ENCODE measurements at regions not wholly inside any gene's neighbourhood (a gene's known extent, or its start where the extent isn't known, plus 50 kb on each side); places are given as distances from the start of the nearest gene placed in this dataset.

- 100% methylated on average over 4 of the region's 8 CpGs for WGBS (ENCODE audit: insufficient coverage)
- H3K4me3 ChIP-seq (ENCODE audit: control insufficient read depth in 1 of 7, extremely low read depth in 1 of 7, insufficient read depth in 4 of 7, low read depth in 2 of 7, low read length in 6 of 7): no peak overlapping the region
- H3K27me3 ChIP-seq (replicated peaks in 2 of 5; ENCODE audit: control insufficient read depth in 4 of 5, insufficient read depth in 5 of 5, low read length in 4 of 5): no peaks in the 10 kb centered on the region
- ChIA-PET CTCF (no interaction called here), POLR2A (no interaction called here)
- H3K27ac ChIP-seq (ENCODE audit: insufficient read depth in 1 of 2, low read depth in 1 of 2, low read length in 2 of 2, poor library complexity in 1 of 2, severe bottlenecking in 2 of 2): no peak overlapping the region
- H3K36me3 ChIP-seq (ENCODE audit: control insufficient read depth in 4 of 4, insufficient read depth in 4 of 4, low read length in 3 of 4): no peaks in the 10 kb centered on the region
- peaks cover 0 to 6% (median 1%) of the 10 kb centered on the region in 4 experiments for H3K4me1 ChIP-seq (ENCODE audit: control extremely low read depth in 1 of 4, control insufficient read depth in 4 of 4, insufficient read depth in 4 of 4, low read length in 3 of 4)
- no peaks in the 10 kb centered on the region for H3K9me3 ChIP-seq (ENCODE audit: control extremely low read depth in 1 of 5, control insufficient read depth in 4 of 5, insufficient read depth in 2 of 5, low read depth in 1 of 5, low read length in 4 of 5)
- no peak for DNase-seq
Observed at GRCh38 chr12:58301038-58301729, 359.8 kb downstream of the ATP23 start.

GRCh38 chr12:58301730-58302122 lies 360.4 kb downstream of the ATP23 start:
- no peak for DNase-seq
- POLR2A ChIA-PET: no interaction called here
- Histone ChIP-seq H3K36me3 (ENCODE audit: control insufficient read depth in 4 of 4, insufficient read depth in 4 of 4, low read length in 3 of 4) (no peaks in the 10 kb centered on the region), H3K4me3 (ENCODE audit: control insufficient read depth in 1 of 7, extremely low read depth in 1 of 7, insufficient read depth in 4 of 7, low read depth in 2 of 7, low read length in 6 of 7) (no peak overlapping the region), H3K4me1 (ENCODE audit: control extremely low read depth in 1 of 4, control insufficient read depth in 4 of 4, insufficient read depth in 4 of 4, low read length in 3 of 4) (peaks cover 0 to 6% (median 1%) of the 10 kb centered on the region in 4 experiments), H3K9me3 (ENCODE audit: control extremely low read depth in 1 of 5, control insufficient read depth in 4 of 5, insufficient read depth in 2 of 5, low read depth in 1 of 5, low read length in 4 of 5) (no peaks in the 10 kb centered on the region), H3K27me3 (replicated peaks in 2 of 5; ENCODE audit: control insufficient read depth in 4 of 5, insufficient read depth in 5 of 5, low read length in 4 of 5) (no peaks in the 10 kb centered on the region), H3K27ac (ENCODE audit: insufficient read depth in 1 of 2, low read depth in 1 of 2, low read length in 2 of 2, poor library complexity in 1 of 2, severe bottlenecking in 2 of 2) (no peak overlapping the region)
- WGBS (ENCODE audit: insufficient coverage): 95% methylated on average over 4 of the region's 4 CpGs
- CTCF ChIA-PET: no interaction called here

- Histone ChIP-seq H3K4me1 (ENCODE audit: control extremely low read depth in 1 of 4, control insufficient read depth in 4 of 4, insufficient read depth in 4 of 4, low read length in 3 of 4) (peaks cover 0 to 6% (median 1%) of the 10 kb centered on the region in 4 experiments), H3K36me3 (ENCODE audit: control insufficient read depth in 4 of 4, insufficient read depth in 4 of 4, low read length in 3 of 4) (no peaks in the 10 kb centered on the region), H3K27ac (ENCODE audit: insufficient read depth in 1 of 2, low read depth in 1 of 2, low read length in 2 of 2, poor library complexity in 1 of 2, severe bottlenecking in 2 of 2) (no peak overlapping the region), H3K9me3 (ENCODE audit: control extremely low read depth in 1 of 5, control insufficient read depth in 4 of 5, insufficient read depth in 2 of 5, low read depth in 1 of 5, low read length in 4 of 5) (peaks cover 0 to 5% (median 0%) of the 10 kb centered on the region in 5 experiments), H3K27me3 (replicated peaks in 2 of 5; ENCODE audit: control insufficient read depth in 4 of 5, insufficient read depth in 5 of 5, low read length in 4 of 5) (no peaks in the 10 kb centered on the region), H3K4me3 (ENCODE audit: control insufficient read depth in 1 of 7, extremely low read depth in 1 of 7, insufficient read depth in 4 of 7, low read depth in 2 of 7, low read length in 6 of 7) (no peak overlapping the region)
- CTCF ChIA-PET: no interaction called here
- DNase-seq: peak; percentile 0 to 43 (median 18)
- POLR2A ChIA-PET: no interaction called here
- 100% methylated on average over 1 of the region's 1 CpG for WGBS (ENCODE audit: insufficient coverage)
Observed at GRCh38 chr12:58302487-58303011, 361.2 kb downstream of the ATP23 start.

- no peak for DNase-seq
- 86% methylated on average over 1 of the region's 1 CpG for WGBS (ENCODE audit: insufficient coverage)
- Histone ChIP-seq H3K4me1 (ENCODE audit: control extremely low read depth in 1 of 4, control insufficient read depth in 4 of 4, insufficient read depth in 4 of 4, low read length in 3 of 4) (peaks cover 0 to 6% (median 1%) of the 10 kb centered on the region in 4 experiments), H3K4me3 (ENCODE audit: control insufficient read depth in 1 of 7, extremely low read depth in 1 of 7, insufficient read depth in 4 of 7, low read depth in 2 of 7, low read length in 6 of 7) (no peak overlapping the region), H3K36me3 (ENCODE audit: control insufficient read depth in 4 of 4, insufficient read depth in 4 of 4, low read length in 3 of 4) (no peaks in the 10 kb centered on the region), H3K27ac (ENCODE audit: insufficient read depth in 1 of 2, low read depth in 1 of 2, low read length in 2 of 2, poor library complexity in 1 of 2, severe bottlenecking in 2 of 2) (no peak overlapping the region), H3K27me3 (replicated peaks in 2 of 5; ENCODE audit: control insufficient read depth in 4 of 5, insufficient read depth in 5 of 5, low read length in 4 of 5) (no peaks in the 10 kb centered on the region), H3K9me3 (ENCODE audit: control extremely low read depth in 1 of 5, control insufficient read depth in 4 of 5, insufficient read depth in 2 of 5, low read depth in 1 of 5, low read length in 4 of 5) (peaks cover 0 to 5% (median 0%) of the 10 kb centered on the region in 5 experiments)
- ChIA-PET CTCF (interaction anchor here (0.6 to 1.3 kb wide), 3 partner anchors 9 to 40 kb away, joined by 3 to 4 read pairs (median 3); no protein-coding TSS in a partner anchor), POLR2A (no interaction called here)
Observed at GRCh38 chr12:58306266-58307000, 365.1 kb downstream of the ATP23 start.

- no peak overlapping the region for H3K27ac ChIP-seq (ENCODE audit: insufficient read depth in 1 of 2, low read depth in 1 of 2, low read length in 2 of 2, poor library complexity in 1 of 2, severe bottlenecking in 2 of 2)
Observed at GRCh38 chr12:58309806-58310205, 368.4 kb downstream of the ATP23 start.

GRCh38 chr12:58310368-58310767 lies 369.0 kb downstream of the ATP23 start:
- H3K27ac ChIP-seq (ENCODE audit: insufficient read depth in 1 of 2, low read depth in 1 of 2, low read length in 2 of 2, poor library complexity in 1 of 2, severe bottlenecking in 2 of 2): no peak overlapping the region
- peak in 1 of 3 donors; percentile 1 for DNase-seq
- POLR2A ChIA-PET: no interaction called here

More at GRCh38 chr12:58309806-58310205, 368.4 kb downstream of the ATP23 start:
- Histone ChIP-seq H3K4me1 (ENCODE audit: control extremely low read depth in 1 of 4, control insufficient read depth in 4 of 4, insufficient read depth in 4 of 4, low read length in 3 of 4) (no peaks in the 10 kb centered on the region), H3K9me3 (ENCODE audit: control extremely low read depth in 1 of 5, control insufficient read depth in 4 of 5, insufficient read depth in 2 of 5, low read depth in 1 of 5, low read length in 4 of 5) (peaks cover 0 to 5% (median 0%) of the 10 kb centered on the region in 5 experiments), H3K27me3 (replicated peaks in 2 of 5; ENCODE audit: control insufficient read depth in 4 of 5, insufficient read depth in 5 of 5, low read length in 4 of 5) (no peaks in the 10 kb centered on the region), H3K36me3 (ENCODE audit: control insufficient read depth in 4 of 4, insufficient read depth in 4 of 4, low read length in 3 of 4) (no peaks in the 10 kb centered on the region), H3K4me3 (ENCODE audit: control insufficient read depth in 1 of 7, extremely low read depth in 1 of 7, insufficient read depth in 4 of 7, low read depth in 2 of 7, low read length in 6 of 7) (no peak overlapping the region)
- CTCF ChIA-PET: no interaction called here
- WGBS (ENCODE audit: insufficient coverage): no CpG with 5 or more reads among the region's 4 CpGs
- POLR2A ChIA-PET: no interaction called here
- DNase-seq: no peak

More at GRCh38 chr12:58310368-58310767, 369.0 kb downstream of the ATP23 start:
- H3K4me1 ChIP-seq (ENCODE audit: control extremely low read depth in 1 of 4, control insufficient read depth in 4 of 4, insufficient read depth in 4 of 4, low read length in 3 of 4): no peaks in the 10 kb centered on the region
- CTCF ChIA-PET: no interaction called here
- no peaks in the 10 kb centered on the region for H3K36me3 ChIP-seq (ENCODE audit: control insufficient read depth in 4 of 4, insufficient read depth in 4 of 4, low read length in 3 of 4)
- no CpG with 5 or more reads among the region's 4 CpGs for WGBS (ENCODE audit: insufficient coverage)
- peaks cover 0 to 5% (median 0%) of the 10 kb centered on the region in 5 experiments for H3K9me3 ChIP-seq (ENCODE audit: control extremely low read depth in 1 of 5, control insufficient read depth in 4 of 5, insufficient read depth in 2 of 5, low read depth in 1 of 5, low read length in 4 of 5)
- H3K4me3 ChIP-seq (ENCODE audit: control insufficient read depth in 1 of 7, extremely low read depth in 1 of 7, insufficient read depth in 4 of 7, low read depth in 2 of 7, low read length in 6 of 7): no peak overlapping the region
- no peaks in the 10 kb centered on the region for H3K27me3 ChIP-seq (replicated peaks in 2 of 5; ENCODE audit: control insufficient read depth in 4 of 5, insufficient read depth in 5 of 5, low read length in 4 of 5)
